Loucy (cell line): ENCODE measurements at regions not wholly inside any gene's neighbourhood (a gene's known extent, or its start where the extent isn't known, plus 50 kb on each side); places are given as distances from the start of the nearest gene placed in this dataset.

Source experiments
- H2AFZ ChIP-seq: fragments of 200-600 bp; sonication (generic); 2 replicates; pipeline ENCODE4 v1.6.0; 2016; ENCODE audit warnings: antibody characterized with exemption, mild to moderate bottlenecking, low read length, moderate library complexity
- H3F3A ChIP-seq: fragments of 200-600 bp; 2 replicates; pipeline ENCODE4 v1.6.0; 2016; ENCODE audit warnings: antibody characterized with exemption, low read depth, mild to moderate bottlenecking
- H3K27me3 ChIP-seq: fragments of 200-600 bp; sonication (generic); 2 replicates; pipeline ENCODE4 v1.6.1; 2014; ENCODE audit warnings: low read length, mild to moderate bottlenecking; ENCODE audit not compliant: insufficient read depth, poor library complexity, severe bottlenecking
- H3K36me3 ChIP-seq: fragments of 200-600 bp; sonication (generic); 2 replicates; pipeline ENCODE4 v1.6.1; 2016; ENCODE audit warnings: low read length; ENCODE audit not compliant: insufficient read depth
- H3K4me1 ChIP-seq: fragments of 200-600 bp; sonication (generic); 2 replicates; pipeline ENCODE4 v1.5.1; 2014; ENCODE audit warnings: low read length, mild to moderate bottlenecking; ENCODE audit not compliant: insufficient read depth, poor library complexity, severe bottlenecking
- H3K4me2 ChIP-seq: fragments of 200-600 bp; sonication (generic); 2 replicates; pipeline ENCODE4 v1.6.0; 2014; ENCODE audit warnings: antibody characterized with exemption, low read length, low read depth, mild to moderate bottlenecking; ENCODE audit not compliant: poor library complexity, severe bottlenecking
- H3K4me3 ChIP-seq: fragments of 200-600 bp; sonication (generic); 2 replicates; pipeline ENCODE4 v1.5.1; 2014; ENCODE audit warnings: low read length, mild to moderate bottlenecking, mixed read lengths; ENCODE audit not compliant: poor library complexity, severe bottlenecking
- H3K79me2 ChIP-seq: fragments of 200-600 bp; sonication (generic); 2 replicates; pipeline ENCODE4 v1.6.1; 2014; ENCODE audit warnings: low read length; ENCODE audit not compliant: insufficient read depth
- H3K9ac ChIP-seq: fragments of 200-600 bp; sonication (generic); 2 replicates; pipeline ENCODE4 v1.6.0; 2014; ENCODE audit warnings: mild to moderate bottlenecking, low read depth, low read length, moderate library complexity; ENCODE audit not compliant: poor library complexity, severe bottlenecking
- H3K9me2 ChIP-seq: fragments of 200-600 bp; sonication (generic); replicated peaks from 2 replicates; pipeline ENCODE4 v1.6.1; 2016; ENCODE audit warnings: low read depth, low read length, mixed read lengths
- H3K9me3 ChIP-seq: fragments of 200-600 bp; sonication (generic); 2 replicates; pipeline ENCODE4 v1.6.1; 2014; ENCODE audit warnings: mild to moderate bottlenecking, antibody characterized with exemption, low read length, low read depth; ENCODE audit not compliant: insufficient read depth
- H4K20me1 ChIP-seq: fragments of 200-600 bp; sonication (generic); 2 replicates; pipeline ENCODE4 v1.6.0; 2014; ENCODE audit warnings: antibody characterized with exemption, low read length, mild to moderate bottlenecking; ENCODE audit not compliant: insufficient read depth, poor library complexity, severe bottlenecking
- EZH2phosphoT487 ChIP-seq: fragments of 200-600 bp; IDR thresholded peaks from 2 replicates; pipeline ENCODE4 v1.6.1; 2018; ENCODE audit warnings: antibody characterized with exemption, mild to moderate bottlenecking, moderate library complexity, borderline replicate concordance
- TF ChIP-seq, protein P1 (sequence below): fragments of 200-600 bp; sonication (generic); conservative IDR thresholded peaks from 2 replicates; pipeline ENCODE4 v1.5.1; 2014; ENCODE audit warnings: mild to moderate bottlenecking, antibody characterized with exemption, low read length

- H2AFZ ChIP-seq = no peak overlapping the region
- no peak for TF ChIP-seq EZH2phosphoT487
- TF ChIP-seq, protein P1, sequence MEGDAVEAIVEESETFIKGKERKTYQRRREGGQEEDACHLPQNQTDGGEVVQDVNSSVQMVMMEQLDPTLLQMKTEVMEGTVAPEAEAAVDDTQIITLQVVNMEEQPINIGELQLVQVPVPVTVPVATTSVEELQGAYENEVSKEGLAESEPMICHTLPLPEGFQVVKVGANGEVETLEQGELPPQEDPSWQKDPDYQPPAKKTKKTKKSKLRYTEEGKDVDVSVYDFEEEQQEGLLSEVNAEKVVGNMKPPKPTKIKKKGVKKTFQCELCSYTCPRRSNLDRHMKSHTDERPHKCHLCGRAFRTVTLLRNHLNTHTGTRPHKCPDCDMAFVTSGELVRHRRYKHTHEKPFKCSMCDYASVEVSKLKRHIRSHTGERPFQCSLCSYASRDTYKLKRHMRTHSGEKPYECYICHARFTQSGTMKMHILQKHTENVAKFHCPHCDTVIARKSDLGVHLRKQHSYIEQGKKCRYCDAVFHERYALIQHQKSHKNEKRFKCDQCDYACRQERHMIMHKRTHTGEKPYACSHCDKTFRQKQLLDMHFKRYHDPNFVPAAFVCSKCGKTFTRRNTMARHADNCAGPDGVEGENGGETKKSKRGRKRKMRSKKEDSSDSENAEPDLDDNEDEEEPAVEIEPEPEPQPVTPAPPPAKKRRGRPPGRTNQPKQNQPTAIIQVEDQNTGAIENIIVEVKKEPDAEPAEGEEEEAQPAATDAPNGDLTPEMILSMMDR = no peak
- H3K4me1 ChIP-seq = no peaks in the 10 kb centered on the region
- no peak overlapping the region for H3K4me2 ChIP-seq
- H3K36me3 ChIP-seq = no peaks in the 10 kb centered on the region
- H3K27me3 ChIP-seq = no peaks in the 10 kb centered on the region
- no peak overlapping the region for H3K4me3 ChIP-seq
- H4K20me1 ChIP-seq = no peaks in the 10 kb centered on the region
- no peaks in the 10 kb centered on the region for H3F3A ChIP-seq
- no peaks in the 10 kb centered on the region for H3K9me2 ChIP-seq
- no peaks in the 10 kb centered on the region for H3K79me2 ChIP-seq
- no peaks in the 10 kb centered on the region for H3K9me3 ChIP-seq
- H3K9ac ChIP-seq = no peak overlapping the region
These were observed 175.8 kb downstream of the TNFSF18 start for GRCh38 chr1:172874950-172875349.

DNA sequence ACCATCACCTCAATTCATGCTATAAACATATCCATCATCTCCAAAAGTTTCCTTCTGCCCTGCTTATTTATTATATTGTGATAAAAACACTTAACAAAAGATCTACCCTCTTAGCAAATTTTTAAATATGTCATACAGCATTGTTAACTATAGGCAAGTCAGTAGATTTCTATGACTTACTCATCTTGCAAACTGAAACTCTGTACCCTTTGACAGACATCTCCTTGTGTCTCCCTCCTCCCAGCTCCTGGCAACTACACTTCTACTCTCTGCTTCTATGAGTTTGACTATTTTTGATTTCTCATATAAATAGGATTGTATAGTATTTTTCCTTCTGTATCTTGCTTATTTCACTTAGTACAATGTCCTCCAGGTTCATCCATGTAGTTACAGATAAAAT is 174.8 kb downstream of the TNFSF18 start:
- TF ChIP-seq, protein P1 = no peak
- no peak for TF ChIP-seq EZH2phosphoT487
- Histone ChIP-seq H3K79me2 (no peaks in the 10 kb centered on the region), H3K36me3 (no peaks in the 10 kb centered on the region), H4K20me1 (no peaks in the 10 kb centered on the region), H3K9me3 (no peaks in the 10 kb centered on the region), H3K4me3 (no peak overlapping the region), H3K4me2 (no peak overlapping the region), H3K9ac (no peak overlapping the region), H3F3A (no peaks in the 10 kb centered on the region), H3K9me2 (no peaks in the 10 kb centered on the region), H2AFZ (no peak overlapping the region), H3K27me3 (no peaks in the 10 kb centered on the region), H3K4me1 (no peaks in the 10 kb centered on the region)

DNA sequence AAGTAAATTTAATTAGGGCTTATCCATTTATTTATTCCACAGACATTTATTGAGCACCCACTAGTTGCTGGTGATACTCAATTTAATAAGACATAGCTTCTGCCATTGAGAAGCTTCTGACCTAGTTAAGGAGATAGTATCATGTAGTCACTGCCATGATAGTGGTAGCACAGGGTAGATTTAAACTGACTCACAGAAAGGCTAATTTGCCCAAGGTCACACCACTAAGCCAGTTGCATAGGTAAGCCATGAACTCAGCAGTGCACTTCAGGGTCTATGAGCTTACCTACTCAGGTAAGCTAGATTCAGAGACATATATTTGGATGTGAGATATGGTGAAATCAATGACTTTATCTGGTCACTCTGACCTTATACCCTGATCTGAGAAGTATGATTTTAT is 168.4 kb downstream of the TNFSF18 start:
- no peak overlapping the region for H2AFZ ChIP-seq
- no peak overlapping the region for H3K4me2 ChIP-seq
- no peaks in the 10 kb centered on the region for H4K20me1 ChIP-seq
- H3K9me2 ChIP-seq = no peaks in the 10 kb centered on the region
- no peaks in the 10 kb centered on the region for H3K79me2 ChIP-seq
- TF ChIP-seq, protein P1 = no peak
- no peak for TF ChIP-seq EZH2phosphoT487
- no peak overlapping the region for H3K4me3 ChIP-seq
- no peaks in the 10 kb centered on the region for H3F3A ChIP-seq
- H3K4me1 ChIP-seq = peaks cover 25% of the 10 kb centered on the region
- no peaks in the 10 kb centered on the region for H3K27me3 ChIP-seq
- no peak overlapping the region for H3K9ac ChIP-seq
- no peaks in the 10 kb centered on the region for H3K9me3 ChIP-seq
- H3K36me3 ChIP-seq = no peaks in the 10 kb centered on the region
